NCI-H2196 (cell line): ENCODE measurements at regions not wholly inside any gene's neighbourhood (a gene's known extent, or its start where the extent isn't known, plus 50 kb on each side); places are given as distances from the start of the nearest gene placed in this dataset.
"Not testable (repeated sequence)": the region's sequence is repeated elsewhere in the genome, so short reads cannot be mapped to it uniquely, and the experiment has no call there.

Experiments
- DNase-seq: peaks from one replicate; lab custom pipeline; 2025; ENCODE audit not compliant: unreplicated experiment; lab: John Stamatoyannopoulos, UW

- no peak for DNase-seq
Measured at GRCh38 chr3:96480881-96481280, 333.5 kb upstream of the EPHA6 start.

- DNase-seq, result not testable (repeated sequence)
Measured at GRCh38 chr3:96483191-96483590, 331.2 kb upstream of the EPHA6 start.

- no peak for DNase-seq
Measured at GRCh38 chr3:96483781-96484180, 330.6 kb upstream of the EPHA6 start.

- DNase-seq, result no peak
Measured at GRCh38 chr3:96488708-96489107, 325.7 kb upstream of the EPHA6 start.

- DNase-seq, result no peak
Measured at GRCh38 chr3:96491023-96491422, 323.4 kb upstream of the EPHA6 start.

DNA sequence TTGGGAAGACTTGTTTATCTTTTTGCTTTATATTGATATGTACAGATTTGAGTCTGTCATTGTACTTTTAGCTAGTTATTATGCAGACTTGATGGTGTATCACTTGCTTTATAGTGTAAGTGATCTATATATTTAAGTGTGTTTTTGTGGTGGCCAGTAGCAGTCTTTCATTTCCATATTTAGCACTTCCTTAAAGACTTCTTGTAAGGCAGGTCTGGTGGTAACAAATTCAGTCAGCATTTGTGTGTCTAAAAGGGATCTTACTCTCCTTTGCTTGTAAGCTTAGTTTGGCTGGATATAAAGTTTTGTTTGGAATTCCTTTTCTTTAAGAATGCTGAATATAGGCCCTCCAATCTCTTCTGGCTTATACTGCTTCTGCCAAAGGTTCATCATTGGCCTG lies 322.5 kb upstream of the EPHA6 start:
- no peak for DNase-seq

DNA sequence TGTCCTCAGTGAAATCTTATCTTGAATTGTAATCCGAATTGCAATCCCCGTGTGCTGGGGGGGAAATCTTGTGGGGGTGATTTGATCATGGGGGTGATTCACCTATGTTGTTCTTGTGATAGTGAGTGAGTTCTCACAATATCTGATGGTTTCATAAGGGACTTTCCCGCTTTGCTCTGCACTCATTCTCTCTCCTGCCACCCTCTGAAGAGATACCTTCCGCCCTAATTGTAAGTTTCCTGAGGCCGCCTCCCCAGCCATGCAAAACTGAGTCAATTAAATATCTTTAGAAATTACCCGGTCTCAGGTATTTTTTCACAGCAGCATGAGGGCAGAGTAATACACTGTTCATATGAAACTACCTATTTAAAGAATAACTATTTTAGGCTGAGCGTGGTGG lies 304.1 kb upstream of the EPHA6 start:
- no peak for DNase-seq

GRCh38 chr3:96537165-96537564 lies 277.2 kb upstream of the EPHA6 start:
- no peak for DNase-seq

DNA sequence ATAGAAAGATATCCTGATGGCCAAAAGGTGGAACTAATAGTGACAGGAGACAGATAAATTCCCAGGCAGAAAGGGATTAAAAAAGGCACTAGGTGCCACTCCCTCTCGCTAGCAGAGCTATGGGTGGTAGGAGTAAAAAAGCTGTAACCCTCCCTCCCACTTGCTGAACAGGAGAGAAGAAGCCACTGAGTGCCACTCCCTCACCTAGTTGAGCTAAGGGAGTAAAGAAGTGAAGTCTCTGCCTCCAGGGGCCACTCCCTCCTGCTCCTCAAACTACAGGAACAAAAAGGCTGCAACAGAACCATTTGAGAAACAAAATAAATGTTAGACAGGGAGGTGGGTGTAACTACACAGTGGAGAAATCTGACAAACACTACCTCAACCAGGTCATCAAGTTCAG lies 276.2 kb upstream of the EPHA6 start:
- no peak for DNase-seq

GRCh38 chr3:96548073-96548472 lies 266.3 kb upstream of the EPHA6 start:
- no peak for DNase-seq

DNA sequence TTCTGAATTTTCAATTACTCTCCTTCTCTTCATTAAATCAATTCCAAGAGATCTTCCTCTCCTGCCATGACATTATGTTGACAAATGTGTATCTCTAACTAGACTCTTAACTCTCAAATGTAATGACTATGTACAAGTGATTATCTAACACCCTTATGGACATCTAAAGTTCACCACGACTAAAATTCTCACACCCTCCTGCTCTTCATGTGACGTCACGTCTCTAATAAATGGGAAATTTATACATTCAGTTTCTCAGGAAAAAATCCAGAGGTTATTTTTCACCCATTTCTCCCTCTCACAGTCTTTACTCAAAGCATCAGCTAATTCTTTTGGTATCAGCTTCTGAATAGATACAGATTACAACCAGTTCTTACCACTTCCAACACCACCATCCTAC lies 237.5 kb upstream of the EPHA6 start:
- DNase-seq, result no peak

GRCh38 chr3:96584066-96584465 lies 230.3 kb upstream of the EPHA6 start:
- no peak for DNase-seq

- not testable (repeated sequence) for DNase-seq
Measured at GRCh38 chr3:96606865-96607264, 207.5 kb upstream of the EPHA6 start.

DNA sequence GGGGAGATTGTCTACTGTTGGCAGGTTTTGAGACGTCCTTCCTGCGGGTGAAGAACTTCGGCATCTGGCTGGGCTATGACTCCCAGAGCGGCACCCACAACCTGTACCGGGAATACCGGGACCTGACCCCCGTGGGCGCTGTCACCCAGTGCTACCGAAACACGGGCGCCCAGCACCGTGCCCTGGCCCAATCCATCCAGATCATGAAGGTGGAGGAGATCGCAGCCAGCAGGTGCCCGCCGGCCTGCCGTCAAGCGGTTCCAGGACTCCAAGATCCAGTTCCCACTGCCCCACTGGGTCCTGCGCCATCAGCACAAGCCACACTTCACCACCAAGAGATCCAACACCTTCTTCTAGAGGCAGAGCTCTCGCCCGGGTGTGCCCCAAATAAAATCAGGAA lies 194.9 kb upstream of the EPHA6 start:
- DNase-seq, result no peak

GRCh38 chr3:96622878-96623277 lies 191.5 kb upstream of the EPHA6 start:
- DNase-seq, result no peak

DNA sequence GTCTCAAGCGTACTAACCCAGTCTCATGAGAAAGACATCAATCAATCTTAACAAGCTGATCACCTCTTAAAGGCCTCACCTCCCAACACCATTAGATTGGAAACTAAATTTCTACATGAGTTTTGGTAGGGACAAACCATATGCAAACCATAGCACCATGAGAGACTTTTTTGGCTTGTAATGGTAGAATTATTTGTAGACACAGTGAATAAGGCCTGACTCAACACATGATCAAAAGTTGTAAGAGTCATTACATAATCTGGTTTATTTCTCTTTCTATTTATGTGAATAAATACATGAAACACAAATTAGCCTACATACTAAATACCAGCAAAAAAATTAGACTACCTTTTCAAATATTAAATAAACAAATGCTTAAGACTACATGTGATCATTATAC lies 183.3 kb upstream of the EPHA6 start:
- DNase-seq, result no peak

- no peak for DNase-seq
Measured at GRCh38 chr3:96646596-96646995, 167.8 kb upstream of the EPHA6 start.

DNA sequence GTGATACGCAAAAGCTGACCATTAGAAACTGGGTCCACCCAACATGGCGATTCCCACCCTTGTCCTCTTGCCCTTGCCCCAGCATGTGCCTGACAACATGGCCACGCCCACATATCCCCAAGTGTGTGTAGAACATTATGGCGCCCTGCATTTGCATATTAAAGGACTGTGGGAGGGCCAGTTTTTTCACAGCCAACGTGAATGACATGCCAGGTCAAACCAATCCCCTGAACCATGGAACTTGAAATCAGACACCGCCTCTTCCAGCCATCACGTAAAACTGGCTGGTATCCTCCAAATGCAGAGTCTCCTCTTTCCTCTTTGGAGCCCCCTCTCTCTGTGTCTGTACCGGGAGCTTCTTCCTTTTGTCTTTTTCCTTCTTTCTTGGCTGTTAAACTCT lies 156.7 kb upstream of the EPHA6 start:
- DNase-seq, result no peak

DNA sequence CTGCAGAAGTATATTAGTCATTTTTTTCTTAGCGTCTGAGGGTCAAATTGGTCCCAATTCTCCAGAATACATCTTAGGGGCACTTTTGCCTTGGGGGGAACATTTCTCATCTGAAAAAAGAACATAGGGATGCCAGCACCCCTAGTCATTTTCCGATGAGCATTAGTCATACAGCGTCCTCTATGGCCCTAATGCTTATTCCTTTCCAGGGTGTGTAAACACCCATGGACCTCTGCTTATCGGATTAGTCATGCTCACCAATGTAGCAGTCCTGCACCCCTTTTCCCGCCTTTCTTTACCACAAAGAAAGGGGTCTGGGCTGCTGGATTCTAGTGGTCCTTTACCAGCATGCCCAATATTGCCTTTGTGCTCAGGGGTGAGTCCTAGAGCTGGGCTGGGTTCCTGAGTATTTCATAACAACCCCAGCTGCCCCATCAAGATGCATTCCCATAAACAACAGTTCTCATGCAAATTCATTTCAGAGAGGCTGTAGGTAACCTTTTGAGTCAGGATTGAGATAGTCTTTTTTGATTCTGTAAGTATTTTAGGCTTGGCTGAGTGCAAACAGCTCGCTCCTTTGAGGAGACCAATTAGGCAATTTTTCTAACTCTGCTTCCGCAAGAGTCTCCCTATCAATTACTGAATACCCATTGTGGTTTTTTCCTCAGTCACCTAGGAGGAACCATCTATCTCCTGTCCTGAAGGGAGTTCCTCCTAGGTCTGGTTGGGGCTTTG lies 142.4 kb upstream of the EPHA6 start:
- DNase-seq, result not testable (repeated sequence)

DNA sequence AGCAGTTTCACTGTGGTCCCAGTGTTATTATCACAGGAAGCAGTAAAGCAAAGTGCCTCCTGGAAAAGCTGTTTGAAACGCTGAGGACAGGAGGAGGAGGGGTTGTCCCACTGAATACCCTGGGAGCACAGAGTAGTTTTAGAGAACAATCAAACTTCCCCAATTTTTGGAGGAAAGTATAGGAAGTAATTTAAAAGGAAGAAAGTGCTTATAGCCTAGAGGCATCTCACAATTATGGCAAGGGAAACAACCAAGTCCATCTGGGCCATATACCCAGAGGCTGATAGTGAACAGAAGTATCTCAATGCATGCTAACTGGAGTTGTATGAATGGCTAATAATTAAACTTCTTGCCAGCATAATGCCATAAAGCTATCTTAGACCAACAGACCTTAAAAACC lies 137.2 kb upstream of the EPHA6 start:
- no peak for DNase-seq

- no peak for DNase-seq
Measured at GRCh38 chr3:96678325-96678724, 136.1 kb upstream of the EPHA6 start.

DNA sequence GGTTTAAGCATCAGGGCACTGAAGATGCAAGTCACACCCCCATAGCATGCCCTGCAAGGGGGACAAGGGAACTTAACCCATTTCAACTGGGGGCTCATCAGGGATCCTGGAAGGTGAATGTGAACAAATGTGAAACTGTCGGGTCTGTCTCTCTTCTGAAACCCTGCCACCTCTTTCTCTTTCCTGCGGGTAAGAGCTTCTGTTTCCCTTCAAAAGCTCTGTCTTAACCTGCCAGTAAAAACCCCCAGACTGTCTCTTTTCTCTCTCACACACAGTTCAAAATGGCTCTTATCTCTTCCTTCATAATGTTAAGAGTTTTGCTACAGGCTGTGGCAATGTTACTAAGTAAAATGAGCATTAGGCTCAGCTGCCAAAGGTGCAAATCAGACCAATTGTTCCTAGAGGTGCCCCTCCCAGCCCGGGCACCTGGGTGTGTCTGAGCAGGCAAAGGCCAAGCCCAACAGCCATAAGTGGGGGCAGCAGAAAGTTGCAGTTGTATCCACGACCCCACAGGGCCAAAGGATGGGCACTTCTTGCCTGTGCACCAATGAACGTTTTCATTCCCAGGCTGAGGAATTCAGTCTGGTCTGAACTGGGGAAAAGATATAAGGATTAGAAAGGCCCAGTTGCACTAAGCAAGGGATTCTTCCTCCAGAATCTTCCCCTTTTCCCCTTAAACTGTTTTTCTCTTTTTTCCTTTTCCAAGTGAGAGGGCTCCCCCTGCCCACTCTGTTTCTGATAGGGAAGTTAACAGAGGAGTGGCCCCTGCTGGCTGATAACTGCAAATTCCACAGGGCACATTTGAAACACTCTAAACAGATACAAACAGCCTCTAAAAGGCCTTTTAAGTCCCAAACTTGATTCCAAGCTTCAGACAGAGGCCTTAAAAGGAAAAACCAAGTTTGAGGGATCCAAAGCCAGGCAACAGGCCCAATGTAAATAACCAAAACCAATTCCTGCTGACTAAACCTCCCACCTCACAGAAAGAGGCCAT lies 113.8 kb upstream of the EPHA6 start:
- DNase-seq, result no peak
